H1 (cell line): ENCODE measurements at regions not wholly inside any gene's neighbourhood (a gene's known extent, or its start where the extent isn't known, plus 50 kb on each side); places are given as distances from the start of the nearest gene placed in this dataset.

Experiments
- RBBP5 ChIP-seq: IDR thresholded peaks from 2 replicates; pipeline ENCODE4 v1.7.1; 2012; ENCODE audit warnings: low read depth, mild to moderate bottlenecking, inconsistent platforms, low read length, moderate library complexity, borderline replicate concordance
- RNF2 ChIP-seq: fragments of 200-900, 300-1000 bp; sonication (generic); IDR thresholded peaks from 2 replicates; pipeline ENCODE4 v1.7.1; 2016; ENCODE audit warnings: borderline replicate concordance, low read depth, mild to moderate bottlenecking, antibody characterized with exemption, low read length; ENCODE audit not compliant: poor library complexity, severe bottlenecking; ENCODE audit errors: missing control alignments
- SP4 ChIP-seq: IDR thresholded peaks from 2 replicates; pipeline ENCODE4 v1.6.1; 2012; ENCODE audit warnings: low read length, inconsistent platforms
- TF ChIP-seq, protein P1 (sequence below): IDR thresholded peaks from 2 replicates; pipeline ENCODE4 v1.6.1; 2012; ENCODE audit warnings: inconsistent platforms
- TF ChIP-seq, protein P2 (sequence below): fragments of 300-600 bp; sonication (generic); IDR thresholded peaks from 2 replicates; pipeline ENCODE4 v1.7.1; 2012; ENCODE audit warnings: low read length, moderate library complexity, mild to moderate bottlenecking, inconsistent platforms; ENCODE audit not compliant: insufficient replicate concordance

DNA sequence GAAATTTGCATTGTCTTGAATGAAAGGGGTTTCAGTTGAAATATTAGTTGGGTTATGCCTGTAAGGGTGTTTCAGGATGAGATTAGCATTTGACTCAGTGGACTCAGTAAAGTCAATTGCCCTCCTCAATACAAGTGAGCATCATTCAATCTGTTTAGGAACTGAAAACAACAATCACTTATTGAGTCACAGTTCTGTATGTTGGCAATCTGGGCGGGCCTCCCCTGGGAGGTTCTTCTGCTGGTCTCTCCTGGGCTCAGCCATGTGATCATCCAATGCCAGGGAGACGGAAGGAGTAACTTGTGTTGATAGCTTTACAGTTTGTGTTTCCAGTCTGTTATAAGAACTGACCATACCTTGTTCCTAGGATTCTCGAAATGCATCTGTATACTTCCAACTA is 262.9 kb upstream of the RUNX1 start (continued):
- TF ChIP-seq, protein P1, sequence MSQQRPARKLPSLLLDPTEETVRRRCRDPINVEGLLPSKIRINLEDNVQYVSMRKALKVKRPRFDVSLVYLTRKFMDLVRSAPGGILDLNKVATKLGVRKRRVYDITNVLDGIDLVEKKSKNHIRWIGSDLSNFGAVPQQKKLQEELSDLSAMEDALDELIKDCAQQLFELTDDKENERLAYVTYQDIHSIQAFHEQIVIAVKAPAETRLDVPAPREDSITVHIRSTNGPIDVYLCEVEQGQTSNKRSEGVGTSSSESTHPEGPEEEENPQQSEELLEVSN: no peak
- TF ChIP-seq RBBP5 (no peak), RNF2 (no peak), SP4 (no peak)
- TF ChIP-seq, protein P2, sequence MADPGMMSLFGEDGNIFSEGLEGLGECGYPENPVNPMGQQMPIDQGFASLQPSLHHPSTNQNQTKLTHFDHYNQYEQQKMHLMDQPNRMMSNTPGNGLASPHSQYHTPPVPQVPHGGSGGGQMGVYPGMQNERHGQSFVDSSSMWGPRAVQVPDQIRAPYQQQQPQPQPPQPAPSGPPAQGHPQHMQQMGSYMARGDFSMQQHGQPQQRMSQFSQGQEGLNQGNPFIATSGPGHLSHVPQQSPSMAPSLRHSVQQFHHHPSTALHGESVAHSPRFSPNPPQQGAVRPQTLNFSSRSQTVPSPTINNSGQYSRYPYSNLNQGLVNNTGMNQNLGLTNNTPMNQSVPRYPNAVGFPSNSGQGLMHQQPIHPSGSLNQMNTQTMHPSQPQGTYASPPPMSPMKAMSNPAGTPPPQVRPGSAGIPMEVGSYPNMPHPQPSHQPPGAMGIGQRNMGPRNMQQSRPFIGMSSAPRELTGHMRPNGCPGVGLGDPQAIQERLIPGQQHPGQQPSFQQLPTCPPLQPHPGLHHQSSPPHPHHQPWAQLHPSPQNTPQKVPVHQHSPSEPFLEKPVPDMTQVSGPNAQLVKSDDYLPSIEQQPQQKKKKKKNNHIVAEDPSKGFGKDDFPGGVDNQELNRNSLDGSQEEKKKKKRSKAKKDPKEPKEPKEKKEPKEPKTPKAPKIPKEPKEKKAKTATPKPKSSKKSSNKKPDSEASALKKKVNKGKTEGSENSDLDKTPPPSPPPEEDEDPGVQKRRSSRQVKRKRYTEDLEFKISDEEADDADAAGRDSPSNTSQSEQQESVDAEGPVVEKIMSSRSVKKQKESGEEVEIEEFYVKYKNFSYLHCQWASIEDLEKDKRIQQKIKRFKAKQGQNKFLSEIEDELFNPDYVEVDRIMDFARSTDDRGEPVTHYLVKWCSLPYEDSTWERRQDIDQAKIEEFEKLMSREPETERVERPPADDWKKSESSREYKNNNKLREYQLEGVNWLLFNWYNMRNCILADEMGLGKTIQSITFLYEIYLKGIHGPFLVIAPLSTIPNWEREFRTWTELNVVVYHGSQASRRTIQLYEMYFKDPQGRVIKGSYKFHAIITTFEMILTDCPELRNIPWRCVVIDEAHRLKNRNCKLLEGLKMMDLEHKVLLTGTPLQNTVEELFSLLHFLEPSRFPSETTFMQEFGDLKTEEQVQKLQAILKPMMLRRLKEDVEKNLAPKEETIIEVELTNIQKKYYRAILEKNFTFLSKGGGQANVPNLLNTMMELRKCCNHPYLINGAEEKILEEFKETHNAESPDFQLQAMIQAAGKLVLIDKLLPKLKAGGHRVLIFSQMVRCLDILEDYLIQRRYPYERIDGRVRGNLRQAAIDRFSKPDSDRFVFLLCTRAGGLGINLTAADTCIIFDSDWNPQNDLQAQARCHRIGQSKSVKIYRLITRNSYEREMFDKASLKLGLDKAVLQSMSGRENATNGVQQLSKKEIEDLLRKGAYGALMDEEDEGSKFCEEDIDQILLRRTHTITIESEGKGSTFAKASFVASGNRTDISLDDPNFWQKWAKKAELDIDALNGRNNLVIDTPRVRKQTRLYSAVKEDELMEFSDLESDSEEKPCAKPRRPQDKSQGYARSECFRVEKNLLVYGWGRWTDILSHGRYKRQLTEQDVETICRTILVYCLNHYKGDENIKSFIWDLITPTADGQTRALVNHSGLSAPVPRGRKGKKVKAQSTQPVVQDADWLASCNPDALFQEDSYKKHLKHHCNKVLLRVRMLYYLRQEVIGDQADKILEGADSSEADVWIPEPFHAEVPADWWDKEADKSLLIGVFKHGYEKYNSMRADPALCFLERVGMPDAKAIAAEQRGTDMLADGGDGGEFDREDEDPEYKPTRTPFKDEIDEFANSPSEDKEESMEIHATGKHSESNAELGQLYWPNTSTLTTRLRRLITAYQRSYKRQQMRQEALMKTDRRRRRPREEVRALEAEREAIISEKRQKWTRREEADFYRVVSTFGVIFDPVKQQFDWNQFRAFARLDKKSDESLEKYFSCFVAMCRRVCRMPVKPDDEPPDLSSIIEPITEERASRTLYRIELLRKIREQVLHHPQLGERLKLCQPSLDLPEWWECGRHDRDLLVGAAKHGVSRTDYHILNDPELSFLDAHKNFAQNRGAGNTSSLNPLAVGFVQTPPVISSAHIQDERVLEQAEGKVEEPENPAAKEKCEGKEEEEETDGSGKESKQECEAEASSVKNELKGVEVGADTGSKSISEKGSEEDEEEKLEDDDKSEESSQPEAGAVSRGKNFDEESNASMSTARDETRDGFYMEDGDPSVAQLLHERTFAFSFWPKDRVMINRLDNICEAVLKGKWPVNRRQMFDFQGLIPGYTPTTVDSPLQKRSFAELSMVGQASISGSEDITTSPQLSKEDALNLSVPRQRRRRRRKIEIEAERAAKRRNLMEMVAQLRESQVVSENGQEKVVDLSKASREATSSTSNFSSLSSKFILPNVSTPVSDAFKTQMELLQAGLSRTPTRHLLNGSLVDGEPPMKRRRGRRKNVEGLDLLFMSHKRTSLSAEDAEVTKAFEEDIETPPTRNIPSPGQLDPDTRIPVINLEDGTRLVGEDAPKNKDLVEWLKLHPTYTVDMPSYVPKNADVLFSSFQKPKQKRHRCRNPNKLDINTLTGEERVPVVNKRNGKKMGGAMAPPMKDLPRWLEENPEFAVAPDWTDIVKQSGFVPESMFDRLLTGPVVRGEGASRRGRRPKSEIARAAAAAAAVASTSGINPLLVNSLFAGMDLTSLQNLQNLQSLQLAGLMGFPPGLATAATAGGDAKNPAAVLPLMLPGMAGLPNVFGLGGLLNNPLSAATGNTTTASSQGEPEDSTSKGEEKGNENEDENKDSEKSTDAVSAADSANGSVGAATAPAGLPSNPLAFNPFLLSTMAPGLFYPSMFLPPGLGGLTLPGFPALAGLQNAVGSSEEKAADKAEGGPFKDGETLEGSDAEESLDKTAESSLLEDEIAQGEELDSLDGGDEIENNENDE: no peak
